Stimulated activated CD8-positive, alpha-beta memory T cell treated with anti-CD3 and anti-CD28 coated beads, Interleukin-7, amount 100 ng/mL, for 24 hours (primary cell): ENCODE measurements at regions not wholly inside any gene's neighbourhood (a gene's known extent, or its start where the extent isn't known, plus 50 kb on each side); places are given as distances from the start of the nearest gene placed in this dataset.

Experiments
- DNase-seq: peaks from one replicate; pipeline ENCODE4 v3.0.0-alpha.2; 2020; ENCODE audit warnings: low read depth

DNA sequence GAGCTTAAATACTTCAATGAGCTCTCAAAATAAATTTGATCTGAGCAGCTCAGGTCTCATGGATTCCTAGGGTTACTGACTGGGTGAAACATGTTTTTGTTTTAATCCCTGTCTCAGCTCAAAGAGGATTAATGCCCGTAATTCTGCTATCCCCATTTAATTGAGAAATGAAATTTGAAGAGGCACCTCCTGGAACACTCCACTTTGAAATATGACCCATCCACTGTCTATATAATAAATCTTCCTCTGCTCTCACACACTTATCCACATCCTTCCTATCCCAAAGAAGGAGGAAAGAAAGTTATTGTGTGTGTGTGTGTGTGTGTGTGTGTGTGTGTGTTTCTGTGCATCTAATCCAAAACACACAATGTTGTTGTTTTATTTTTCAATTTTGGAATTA, 2082.4 kb upstream of the PIK3C3 start:
- no peak for DNase-seq

DNA sequence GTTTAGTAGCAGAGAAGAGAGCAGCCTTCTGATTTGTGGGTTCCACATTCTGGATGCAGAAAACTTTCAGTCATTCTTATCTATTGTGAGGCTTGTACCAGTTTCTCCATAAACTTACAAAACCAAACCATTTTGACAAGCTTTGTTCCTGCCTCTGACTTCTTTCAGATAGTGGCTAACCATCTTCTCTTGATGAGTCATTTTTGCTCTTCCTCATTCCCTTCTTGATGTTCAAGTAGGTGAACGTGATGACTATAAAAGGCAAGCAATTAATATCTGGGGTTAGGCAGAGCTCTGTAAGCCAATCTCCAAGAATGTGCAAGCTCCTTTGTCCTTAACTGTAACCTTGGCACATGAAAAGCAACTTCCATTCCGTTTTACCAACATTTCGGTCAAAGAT, 2083.1 kb upstream of the PIK3C3 start:
- no peak for DNase-seq

DNA sequence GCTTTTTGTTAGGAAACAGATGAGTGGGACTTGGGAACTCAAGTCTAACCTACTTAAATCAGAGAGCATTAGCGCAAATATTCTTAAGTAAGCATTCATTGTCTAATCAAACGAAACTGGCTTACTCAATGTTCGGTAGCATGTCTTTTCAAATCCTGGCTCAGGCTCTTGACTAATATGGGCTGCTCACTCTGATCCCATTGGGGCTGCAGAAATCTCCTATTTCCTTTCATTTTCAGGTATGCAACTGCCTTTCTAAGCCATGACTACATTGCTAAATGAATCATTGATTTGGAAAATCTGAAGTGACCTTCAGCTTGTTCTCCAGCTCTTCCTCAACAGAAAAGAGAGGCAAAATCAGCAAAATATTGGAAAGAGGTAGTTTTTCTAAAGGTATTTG, 2084.4 kb upstream of the PIK3C3 start:
- no peak for DNase-seq

DNA sequence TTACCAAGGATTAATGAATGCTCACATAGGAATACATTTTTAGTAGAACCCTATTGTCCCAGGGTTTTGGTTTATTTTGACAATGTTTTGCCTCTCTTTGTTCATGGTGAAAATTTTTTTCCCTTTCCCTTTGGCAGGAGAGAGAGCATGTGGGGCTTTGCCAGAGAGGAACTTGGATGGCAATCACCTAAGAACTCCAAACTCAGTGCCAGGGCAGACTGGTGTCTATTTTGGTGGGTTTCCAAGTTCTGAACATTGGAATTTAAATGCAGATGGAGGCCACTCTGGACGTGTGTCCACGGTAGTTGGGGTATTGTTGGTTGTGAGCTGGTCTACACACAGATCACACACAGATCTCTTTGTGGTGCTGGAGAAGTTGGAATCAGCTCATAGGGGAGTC, 2091.1 kb upstream of the PIK3C3 start:
- DNase-seq: no peak

DNA sequence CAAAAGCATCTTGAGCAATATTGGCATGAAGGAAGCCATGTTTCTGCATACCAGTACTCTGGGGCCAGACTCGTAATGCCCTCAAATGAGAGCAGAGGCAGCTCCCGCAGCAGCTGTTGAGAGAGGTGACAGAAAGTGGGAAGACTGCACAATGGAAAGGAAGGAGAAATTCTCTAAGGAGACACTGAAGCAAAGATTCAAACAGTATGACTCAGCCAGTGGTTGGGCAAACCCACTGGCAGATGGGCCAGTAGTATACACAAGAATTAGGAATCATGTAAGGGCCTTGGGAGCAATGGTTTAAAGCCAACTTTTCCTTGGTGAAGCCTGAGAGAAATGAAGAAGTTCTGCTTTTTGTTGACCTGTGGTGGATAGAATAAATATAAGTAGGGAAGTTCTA, 2092.7 kb upstream of the PIK3C3 start:
- no peak for DNase-seq

DNA sequence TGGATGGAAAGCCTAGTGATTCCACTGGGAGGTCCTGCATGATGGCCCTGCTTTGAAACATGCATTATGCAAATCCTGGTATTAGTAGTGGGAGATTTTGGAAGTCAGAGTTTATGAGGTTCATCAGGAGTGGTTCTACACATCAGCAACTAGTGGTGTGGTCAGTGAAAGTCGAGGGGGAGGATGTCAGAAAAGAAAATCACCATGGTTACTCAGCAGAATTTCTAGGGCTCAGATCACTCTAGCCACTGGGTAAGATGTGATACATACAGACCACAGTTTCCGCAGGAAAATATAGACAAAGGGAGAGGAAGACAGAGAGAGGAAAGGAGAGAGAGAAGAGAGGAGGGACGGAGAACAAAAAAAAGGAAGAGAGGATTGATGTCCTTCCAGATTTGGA, 2100.7 kb upstream of the PIK3C3 start:
- no peak for DNase-seq

DNA sequence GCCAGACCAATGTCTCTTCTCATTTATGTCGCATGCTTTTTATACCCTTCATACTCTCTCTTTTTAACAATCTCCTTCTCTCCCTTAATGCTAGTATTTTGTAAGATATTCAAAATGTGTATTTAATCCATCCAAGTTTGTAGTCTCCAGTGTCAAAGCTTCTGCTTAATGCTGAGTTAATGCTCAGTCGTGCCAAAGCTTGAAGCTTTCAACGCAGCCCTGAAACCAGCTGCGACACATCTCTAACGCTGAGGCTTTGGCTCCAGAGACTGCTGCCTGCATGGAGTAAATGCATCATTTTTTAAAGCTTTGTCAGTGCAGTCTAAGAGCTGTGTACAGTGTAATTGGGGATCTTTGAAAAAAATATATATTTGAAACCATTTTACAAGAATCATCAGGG, 2108.8 kb upstream of the PIK3C3 start:
- no peak for DNase-seq

DNA sequence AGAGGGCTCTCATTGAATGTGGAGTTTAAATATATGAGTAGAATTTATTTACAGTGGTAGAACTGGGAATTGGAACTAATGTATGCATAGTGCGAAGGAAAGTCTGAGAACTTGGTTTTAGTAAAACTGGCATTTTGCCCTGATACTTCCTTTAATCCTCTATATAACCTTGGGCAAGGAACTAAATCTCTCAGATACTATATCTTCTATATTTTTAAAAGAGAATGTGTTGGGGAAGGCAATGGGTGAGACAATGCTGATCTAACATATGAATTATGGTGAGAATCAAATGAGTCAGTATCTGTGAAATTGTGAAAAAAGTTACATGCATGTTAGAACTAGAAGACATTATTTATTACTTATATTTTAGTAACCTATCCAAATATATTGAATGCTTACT, 2109.4 kb upstream of the PIK3C3 start:
- DNase-seq: no peak

DNA sequence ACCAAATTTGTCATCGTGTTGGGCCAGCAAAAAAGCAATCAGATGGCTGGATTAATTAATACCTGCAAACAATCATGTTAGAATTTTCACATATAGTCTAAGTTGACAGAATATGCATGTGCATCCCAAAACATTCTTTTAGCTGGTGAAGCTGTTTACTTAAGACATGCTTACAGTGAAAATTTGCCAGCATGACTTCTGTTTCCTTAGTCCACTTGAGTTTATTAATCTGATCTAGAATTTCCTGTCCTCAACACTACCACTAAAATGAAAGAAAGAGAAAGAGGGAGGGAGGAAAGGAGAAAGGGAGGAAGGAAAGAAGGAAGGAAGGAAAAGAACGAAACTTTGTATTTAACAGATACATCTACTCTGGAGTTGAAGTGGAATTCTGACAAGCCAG, 2109.9 kb upstream of the PIK3C3 start:
- no peak for DNase-seq

DNA sequence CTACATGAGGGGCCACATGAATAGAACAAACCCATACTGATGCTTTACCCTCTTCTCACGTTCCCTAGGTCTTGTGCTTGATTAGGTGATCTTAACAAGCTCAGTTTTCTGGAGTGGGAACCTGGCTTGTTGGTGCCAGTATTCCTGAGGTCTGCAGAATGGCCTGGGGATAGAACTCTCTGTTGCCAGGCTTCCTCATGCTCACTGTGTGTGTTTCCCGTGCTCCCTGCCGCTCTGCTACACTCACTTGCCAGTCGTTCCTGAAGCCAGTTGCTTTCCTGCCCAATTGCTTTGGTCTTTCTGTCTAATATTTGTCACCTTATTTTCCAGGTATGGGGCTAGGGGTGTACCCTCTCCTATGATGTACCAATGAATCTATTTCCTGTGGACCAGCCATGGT, 2111.5 kb upstream of the PIK3C3 start:
- no peak for DNase-seq

DNA sequence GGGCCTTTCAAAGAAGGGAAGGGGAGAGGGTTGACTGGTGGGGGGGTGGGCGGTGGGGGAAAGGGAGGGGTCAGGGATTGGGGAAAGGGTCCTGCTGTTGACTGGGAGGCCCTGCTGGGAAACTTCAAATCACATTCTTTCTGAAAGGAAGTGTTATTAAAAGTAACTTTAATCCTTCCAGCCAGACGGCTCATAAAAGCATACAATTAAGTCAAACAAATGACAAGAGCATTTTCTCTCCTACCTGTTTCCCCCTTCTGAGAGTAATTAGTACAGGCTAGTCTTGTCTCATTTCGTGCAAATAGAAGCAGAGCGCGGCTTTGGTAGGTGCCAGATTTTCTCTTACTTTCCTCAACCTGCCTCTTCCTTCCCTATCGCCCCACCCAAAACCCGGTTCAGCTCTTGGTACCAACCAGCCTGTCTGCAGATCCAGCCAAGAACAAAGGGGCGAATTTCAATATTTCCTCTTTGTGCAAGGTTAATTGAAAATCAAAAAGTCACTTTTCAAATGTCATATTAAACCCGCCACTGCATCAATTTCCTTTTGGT, 2112.6 kb upstream of the PIK3C3 start:
- no peak for DNase-seq

DNA sequence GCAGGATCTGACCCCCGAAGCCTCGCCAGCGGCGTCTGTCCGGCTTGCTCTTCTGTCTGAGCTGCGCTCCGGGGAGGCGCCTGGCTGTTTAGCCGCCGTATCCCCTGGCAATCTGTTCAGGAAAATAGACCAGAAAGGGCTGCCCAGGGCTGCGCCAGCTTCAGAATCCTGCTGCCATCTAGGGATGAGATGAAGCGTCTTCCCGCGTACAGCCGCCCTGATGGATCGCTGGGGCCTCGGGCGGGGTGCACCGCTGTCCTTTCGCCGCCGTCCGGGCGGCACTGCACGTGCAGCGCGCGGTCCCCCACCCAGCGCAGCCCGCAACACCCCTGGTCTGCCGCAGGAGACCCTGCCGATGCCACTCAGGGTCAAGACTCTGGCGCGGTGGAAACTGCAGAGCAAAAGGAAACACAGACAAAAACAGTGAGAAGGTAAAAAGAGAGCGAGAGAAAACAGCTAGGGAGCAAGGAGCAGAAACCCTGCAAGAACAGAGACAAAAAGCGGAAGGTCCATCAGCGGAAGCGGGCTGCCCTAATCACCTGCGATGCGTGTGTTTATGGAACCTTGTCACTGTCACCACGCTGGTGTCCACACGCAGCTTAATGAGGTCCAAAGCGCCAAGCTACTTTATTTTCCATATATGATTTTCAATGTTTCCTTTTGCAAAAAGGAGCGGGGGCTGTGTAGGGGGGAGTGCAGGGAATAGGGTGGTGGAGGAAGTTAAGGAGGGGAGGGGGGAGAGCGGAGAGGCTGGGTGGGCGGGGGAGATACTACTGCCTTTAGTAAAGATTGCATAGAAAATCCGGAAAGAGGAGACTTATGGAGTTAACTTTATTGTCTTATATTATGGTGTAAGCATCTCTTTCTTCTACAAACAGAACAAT, 2113.3 kb upstream of the PIK3C3 start:
- DNase-seq: no peak

DNA sequence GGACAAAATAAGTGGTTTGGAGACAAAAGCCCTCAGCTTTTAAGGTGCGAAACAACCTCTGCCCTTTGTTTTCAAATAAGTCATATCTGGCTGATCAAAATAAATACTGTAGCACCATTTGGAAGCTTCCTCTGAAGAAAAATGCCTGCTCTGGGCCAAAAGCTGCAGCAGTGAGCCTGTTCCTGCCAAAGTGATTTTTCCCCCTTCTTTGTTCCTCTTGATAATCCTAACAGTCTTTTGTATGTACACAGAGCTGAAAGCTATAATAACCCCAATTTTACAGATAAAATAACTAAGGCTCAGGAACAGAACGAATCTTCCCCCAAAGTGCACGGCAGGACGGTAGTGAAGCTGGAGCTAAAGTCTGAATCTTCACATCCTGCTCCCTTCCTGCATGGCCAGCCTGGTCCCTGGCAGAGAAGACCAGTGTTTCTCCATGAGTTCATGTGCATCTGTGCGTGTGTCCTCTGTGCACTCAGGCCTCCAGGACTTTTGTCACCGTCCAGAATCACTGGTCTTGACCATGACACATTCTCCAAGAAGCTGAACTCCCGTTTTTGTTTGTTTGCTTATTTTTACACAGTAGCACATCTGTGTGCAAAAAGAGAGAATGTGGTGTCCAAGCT, 2114.1 kb upstream of the PIK3C3 start:
- DNase-seq: no peak

DNA sequence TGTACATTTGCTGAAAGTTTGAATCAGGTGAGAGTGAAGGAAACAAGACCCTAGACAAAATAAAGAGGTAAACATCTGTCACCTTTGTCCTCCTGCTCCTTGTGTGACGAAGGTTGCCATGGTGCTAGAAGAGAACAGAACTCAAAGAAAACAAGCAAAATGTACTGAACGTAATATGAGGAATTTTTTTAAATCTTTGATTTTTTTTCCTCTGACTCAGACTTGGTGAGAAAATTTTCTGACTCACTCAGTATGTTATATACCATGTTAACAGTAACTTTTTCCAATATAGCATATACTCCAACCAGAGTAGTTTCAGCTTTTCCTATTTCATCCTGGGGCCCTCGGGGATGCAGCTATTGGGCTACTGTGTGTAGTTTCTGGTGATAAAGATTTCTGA, 2114.6 kb upstream of the PIK3C3 start:
- DNase-seq: no peak

DNA sequence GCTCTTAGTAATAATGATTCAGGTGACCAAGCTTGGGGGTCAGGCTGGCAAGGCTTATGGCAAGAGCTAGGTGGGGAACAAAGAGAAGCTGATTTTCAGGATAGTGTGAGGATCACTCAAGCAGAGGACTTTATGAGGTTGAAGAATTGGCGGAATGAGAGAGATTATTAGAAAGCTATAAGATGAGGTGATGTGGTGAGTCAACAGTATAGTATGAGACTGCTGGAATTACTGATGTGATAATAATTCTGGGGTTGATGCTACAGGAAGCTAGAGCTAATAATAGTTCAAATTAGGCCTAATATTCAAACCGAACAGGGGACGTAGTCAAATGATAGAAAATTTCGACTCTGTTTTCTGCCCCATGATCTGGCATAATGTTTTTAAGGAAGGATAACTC, 2115.3 kb upstream of the PIK3C3 start:
- no peak for DNase-seq

DNA sequence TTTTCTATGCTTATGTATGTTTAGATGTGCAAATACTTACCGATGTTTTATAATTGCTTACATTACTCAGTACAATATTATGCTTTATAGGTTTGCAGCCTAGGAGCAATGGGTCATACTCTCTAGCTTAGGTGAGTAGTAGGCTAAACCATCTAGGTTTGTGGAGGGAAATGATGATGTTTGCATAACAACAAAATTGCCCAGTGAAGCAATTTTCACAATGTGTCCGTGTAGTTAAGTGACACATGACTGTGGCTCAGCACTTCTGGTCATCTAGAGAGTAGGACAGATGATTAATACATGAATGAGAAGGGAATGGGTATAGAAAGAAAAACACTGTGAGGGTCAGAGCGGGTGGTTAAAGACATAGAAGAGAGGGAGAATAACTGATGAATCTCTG, 2116.2 kb upstream of the PIK3C3 start:
- no peak for DNase-seq

DNA sequence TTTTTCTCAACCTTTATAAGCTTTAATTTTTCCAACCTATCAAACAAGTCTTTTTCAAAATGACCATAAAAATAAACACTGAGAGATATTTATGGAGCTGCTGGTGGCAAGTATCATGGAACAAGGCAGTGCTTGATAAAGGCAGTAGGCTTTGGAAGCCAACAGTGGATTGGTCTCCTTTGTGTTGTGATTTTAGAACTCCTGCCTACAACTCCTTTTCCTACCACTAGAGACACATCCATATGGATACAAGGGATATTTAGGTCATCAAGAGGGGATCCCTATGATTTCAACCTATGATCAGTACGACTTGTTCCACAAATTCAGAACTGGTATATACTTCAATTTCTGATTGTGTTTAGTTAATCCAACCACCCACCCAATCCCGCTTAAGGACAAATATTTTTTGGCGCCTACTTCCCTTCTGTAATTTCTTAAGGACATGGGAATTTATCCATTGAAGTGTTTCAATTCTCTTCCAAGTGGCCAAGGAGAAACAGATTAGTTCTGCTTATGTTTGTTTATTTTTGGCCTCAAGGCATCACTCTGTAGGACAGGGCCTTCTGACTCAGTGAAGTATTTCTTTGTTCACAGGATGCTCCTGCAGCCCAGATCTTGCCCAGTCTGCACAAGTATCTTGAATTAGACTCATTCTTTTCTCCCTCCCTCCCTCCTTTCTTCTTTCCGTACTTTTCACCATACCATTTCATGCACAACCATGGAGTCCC, 2119.6 kb upstream of the PIK3C3 start:
- DNase-seq: no peak

DNA sequence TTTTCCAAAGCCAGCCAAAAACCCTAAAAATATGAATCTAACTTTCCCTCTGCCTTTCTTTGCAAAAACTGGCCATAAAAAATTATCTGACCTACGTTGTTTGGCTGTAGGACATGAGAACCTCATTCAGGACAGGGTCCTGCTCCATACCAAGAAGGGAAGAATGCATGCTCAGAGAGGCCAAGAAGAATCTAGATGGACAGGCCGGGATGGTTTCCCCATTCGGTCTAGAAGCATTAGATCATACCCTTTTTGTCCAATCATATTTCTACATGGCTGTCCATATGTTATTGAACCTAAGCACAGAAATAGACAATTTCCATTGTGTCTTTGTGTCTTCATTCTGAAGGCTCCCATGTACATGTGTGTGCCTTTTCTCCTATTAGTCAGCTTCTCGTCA, 2120.4 kb upstream of the PIK3C3 start:
- no peak for DNase-seq

DNA sequence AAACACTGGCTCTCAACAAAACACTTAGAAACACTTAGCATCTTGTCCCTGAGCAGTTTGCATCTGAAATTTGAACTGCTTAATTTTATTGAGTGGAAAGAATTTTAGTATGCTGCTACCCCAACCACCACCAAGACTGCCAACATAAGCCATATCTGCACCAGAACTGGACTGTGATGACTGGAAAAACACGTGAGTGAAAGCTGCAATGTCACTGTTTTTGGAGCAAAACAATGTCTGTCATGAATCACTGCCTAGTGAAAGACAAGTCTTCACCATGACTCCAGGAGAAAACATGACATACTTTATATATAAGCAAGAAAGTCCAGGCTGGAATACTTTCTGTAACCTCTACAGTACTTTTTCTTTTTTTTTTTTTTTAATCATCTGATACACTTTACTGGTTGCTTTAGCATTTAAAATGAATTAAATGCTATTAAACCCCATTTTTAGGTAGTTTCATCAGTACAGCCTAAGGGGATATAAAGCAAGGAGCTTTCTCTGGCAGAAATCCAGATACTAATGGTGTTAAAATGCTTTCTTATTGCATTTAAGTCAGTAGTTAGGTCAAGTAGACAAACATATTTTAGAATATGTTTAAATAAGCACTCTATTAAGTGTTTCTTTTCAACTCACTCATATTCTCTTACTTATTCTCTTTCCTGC, 2129.4 kb upstream of the PIK3C3 start:
- no peak for DNase-seq

DNA sequence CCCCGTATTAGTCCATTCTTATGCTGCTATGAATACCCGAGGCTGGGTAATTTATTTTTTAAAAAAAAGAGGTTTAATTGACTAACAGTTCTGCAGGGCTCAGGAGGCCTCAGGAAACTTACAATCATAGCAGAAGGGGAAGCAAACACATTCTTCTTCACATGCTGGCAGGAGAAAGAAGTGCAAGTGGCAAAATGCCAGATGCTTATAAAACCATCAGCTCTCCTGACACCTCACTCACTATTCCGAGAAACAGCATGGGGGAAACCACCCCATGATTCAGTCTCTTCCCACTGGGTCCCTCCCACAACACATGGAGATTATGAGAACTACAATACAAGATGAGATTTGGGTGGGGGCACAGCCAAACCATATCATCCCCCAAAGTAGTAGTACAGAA, 2148.5 kb upstream of the PIK3C3 start:
- DNase-seq: no peak

DNA sequence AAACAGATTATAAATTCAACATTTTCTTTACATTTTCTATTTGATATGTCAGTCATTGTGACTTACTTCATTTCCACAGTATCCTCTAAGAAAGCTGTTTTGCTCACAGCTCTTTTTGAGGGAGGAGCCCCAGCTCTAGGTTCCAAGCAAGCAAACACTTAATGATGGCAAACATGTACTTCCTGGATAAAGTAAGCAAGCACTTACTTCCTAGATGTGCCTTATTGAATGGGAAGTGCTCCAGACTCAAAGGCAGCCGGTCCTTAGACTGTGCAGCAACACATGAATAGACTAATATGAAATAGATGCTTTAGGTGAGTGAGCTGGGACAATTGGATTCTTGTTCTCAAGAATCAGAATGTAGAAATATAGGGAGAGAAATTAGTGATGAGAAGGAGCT, 2149.8 kb upstream of the PIK3C3 start:
- DNase-seq: no peak

DNA sequence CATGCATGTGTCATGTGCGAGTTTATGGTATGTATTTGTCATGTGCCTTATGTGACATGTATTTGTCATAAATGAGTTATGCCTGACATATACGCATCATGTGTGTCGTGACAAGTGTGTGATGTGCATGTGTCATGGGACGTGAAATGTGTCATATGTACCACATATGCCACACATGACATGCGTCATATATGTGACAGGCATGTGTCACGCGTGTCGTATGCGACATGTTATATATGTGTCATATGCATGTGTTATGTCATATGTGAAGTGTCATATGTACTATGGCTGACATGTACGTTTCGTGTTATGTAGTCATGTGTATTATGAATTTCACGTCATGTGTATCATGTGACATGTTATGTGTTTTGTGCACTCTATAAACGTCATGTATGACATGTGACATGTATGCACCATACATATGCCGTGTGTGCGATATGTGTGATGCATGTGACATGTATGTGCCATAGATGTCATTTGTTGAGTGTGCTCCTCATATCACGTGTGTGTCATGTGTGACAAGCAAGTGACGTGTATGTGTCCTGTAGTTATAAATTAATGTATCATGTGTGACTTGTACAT, 2152.3 kb upstream of the PIK3C3 start:
- no peak for DNase-seq
